GM12873 (cell line): ENCODE measurements at regions not wholly inside any gene's neighbourhood (a gene's known extent, or its start where the extent isn't known, plus 50 kb on each side); places are given as distances from the start of the nearest gene placed in this dataset.

Experiments used
- TF ChIP-seq, protein P1 (sequence below): IDR thresholded peaks from 2 replicates; pipeline ENCODE4 v1.5.1; 2012; ENCODE audit warnings: low read depth, mild to moderate bottlenecking, moderate library complexity, low read length, control low read depth; ENCODE audit not compliant: insufficient read depth; ENCODE audit errors: missing control alignments

DNA sequence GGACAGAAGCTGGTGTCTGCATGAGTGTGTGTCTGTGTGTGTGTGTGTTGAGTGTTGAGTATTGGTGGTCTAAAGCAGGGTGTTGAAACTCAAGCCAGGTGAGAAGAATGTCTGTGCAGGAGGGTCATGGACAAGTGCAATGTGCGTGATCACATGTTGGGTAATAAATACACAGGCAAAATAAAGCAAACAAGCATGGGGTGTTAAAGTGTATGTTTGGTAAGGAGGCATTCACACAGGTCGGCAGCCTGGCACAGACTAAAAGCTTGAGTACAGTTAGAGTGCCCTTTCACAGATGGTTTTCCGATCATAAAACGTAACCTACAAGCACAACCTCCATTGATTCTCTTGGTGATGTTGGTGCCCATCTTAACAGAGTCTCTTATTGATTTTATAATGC, 476.9 kb upstream of the KLHL1 start:
- TF ChIP-seq, protein P1, sequence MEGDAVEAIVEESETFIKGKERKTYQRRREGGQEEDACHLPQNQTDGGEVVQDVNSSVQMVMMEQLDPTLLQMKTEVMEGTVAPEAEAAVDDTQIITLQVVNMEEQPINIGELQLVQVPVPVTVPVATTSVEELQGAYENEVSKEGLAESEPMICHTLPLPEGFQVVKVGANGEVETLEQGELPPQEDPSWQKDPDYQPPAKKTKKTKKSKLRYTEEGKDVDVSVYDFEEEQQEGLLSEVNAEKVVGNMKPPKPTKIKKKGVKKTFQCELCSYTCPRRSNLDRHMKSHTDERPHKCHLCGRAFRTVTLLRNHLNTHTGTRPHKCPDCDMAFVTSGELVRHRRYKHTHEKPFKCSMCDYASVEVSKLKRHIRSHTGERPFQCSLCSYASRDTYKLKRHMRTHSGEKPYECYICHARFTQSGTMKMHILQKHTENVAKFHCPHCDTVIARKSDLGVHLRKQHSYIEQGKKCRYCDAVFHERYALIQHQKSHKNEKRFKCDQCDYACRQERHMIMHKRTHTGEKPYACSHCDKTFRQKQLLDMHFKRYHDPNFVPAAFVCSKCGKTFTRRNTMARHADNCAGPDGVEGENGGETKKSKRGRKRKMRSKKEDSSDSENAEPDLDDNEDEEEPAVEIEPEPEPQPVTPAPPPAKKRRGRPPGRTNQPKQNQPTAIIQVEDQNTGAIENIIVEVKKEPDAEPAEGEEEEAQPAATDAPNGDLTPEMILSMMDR: no peak

DNA sequence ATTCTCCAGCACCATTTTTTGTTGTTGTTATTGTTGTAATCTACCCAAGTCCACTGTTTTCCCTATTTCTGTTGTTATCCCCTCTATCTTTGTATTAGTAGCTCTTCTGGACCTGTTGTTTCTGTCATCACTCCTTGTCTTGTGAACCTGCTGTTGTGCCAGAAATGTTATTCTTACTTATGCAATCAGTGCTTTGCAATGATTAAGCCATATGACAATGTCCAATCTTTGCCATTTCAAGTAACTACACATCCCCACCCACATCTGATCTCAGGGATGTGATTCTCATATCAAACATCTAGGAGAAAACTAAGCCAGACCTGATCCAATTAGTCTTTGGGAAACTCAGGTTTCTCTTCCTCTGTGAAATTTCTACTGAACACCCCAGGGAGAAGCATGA, 472.6 kb upstream of the KLHL1 start:
- TF ChIP-seq, protein P1: no peak

DNA sequence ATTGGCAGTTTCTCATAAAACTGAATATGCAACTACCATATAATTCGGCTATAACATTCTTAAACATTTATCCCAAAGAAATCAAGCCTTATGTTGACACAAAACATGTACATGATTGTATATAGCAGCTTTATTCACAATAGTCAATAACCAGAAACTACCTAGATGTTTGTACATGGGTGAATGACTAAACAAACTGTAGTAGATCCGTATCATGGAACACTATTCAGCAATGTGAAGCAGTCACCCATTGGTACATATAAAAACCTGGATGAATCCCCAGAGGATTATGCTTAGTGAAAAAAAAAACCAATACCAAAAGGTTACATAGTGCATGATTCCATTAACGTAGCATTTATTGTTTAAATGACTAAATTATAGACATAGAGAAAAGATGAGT, 471.7 kb upstream of the KLHL1 start:
- TF ChIP-seq, protein P1: no peak

DNA sequence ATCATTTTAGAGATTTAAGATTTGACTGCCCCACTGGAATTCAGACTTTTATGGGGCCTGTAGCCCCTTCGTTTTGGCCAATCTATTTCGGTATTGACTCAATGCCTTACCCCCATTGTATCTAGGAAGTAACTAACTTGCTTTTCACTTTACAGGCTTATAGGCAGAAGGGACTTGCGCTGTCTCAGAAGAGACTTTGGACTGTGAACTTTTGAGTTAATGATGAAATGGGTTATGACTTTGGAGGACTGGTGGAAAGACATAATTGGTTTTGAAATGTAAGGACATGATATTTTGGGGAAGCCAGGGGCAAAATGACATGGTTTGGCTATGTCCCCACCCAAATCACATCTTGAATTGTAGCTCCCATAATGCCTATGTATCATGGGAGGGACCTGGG, 463.0 kb upstream of the KLHL1 start:
- TF ChIP-seq, protein P1: no peak

DNA sequence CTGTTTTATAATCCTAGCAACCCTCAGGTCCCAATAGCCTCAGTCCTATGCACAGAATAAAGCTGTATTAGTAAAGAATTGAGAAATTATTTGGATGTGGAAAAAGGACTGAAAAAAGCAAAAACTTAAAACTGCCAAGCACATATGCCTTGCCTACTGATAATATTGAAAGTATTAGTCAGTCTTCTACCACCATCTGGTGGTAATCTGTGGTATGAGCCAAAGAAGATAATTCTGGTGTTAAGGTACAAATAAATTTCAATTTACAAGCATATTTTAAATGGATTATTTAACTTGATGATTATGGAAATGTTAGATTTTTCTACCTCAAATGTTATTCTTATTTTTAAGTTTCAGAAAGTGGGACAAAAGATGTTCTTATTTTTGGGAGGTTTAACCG, 460.3 kb upstream of the KLHL1 start:
- TF ChIP-seq, protein P1: peak; percentile 47

DNA sequence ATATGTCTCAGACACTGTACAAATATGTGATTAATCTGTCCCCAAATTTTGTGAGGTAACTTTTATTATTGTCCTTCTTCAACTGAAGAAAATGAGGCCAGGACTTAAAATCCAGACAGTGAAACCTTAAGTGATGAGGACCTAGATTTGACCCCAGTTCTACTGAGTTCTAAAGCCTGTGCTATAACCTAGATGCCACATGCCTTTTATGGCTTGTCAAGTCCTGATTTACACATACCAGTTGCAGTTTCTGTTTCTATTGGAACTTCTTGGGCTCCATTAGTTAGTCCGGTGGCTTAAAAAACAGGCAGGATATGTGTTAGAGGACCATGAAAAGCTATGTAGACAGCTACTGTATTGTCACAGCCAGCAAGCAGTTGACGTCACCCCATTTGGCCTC, 436.5 kb upstream of the KLHL1 start:
- TF ChIP-seq, protein P1: no peak

DNA sequence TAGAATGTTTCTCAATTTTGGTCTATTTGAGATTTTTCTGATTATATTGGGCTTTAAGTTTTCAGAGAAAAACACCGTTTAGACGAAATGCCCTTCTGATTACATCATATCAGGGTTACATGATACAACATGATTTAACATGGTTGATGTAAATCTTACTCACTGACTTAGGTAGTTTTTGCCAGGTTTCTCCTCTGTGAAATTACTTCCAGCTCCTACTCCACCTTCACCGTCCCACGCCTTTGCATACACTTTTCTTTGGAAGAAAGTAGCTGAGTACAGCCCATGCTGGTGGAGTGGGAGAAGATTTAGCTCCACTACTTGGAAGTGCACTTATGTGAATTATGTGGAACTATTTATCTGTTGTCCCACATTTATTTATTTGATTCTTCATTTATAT, 433.2 kb upstream of the KLHL1 start:
- TF ChIP-seq, protein P1: no peak
